GM23338 (cell line): ENCODE measurements at regions not wholly inside any gene's neighbourhood (a gene's known extent, or its start where the extent isn't known, plus 50 kb on each side); places are given as distances from the start of the nearest gene placed in this dataset.

Experiments
- ATAC-seq: fragments of 200-7000 bp; cut with Tn5 transposase; 3 replicates; pipeline ENCODE4 v1.9.1; 2020
- DNase-seq: peaks from one replicate; pipeline ENCODE4 v3.0.0-alpha.2; 2015; ENCODE audit warnings: low spot score
- H2AFZ ChIP-seq: fragments of 200-600 bp; sonication (generic); 2 replicates; pipeline ENCODE4 v1.8.0; 2016; ENCODE audit warnings: antibody characterized with exemption, mild to moderate bottlenecking, moderate library complexity
- H3F3A ChIP-seq: fragments of 200-600 bp; sonication (generic); replicated peaks from 2 replicates; pipeline ENCODE4 v1.8.0; 2017; ENCODE audit warnings: antibody characterized with exemption, mixed run types, low read depth
- H3K27ac ChIP-seq: fragments of 200-600 bp; sonication (generic); 2 replicates; pipeline ENCODE4 v1.6.1; 2016; ENCODE audit warnings: low read depth
- H3K27me3 ChIP-seq: fragments of 200-600 bp; sonication (generic); 2 replicates; pipeline ENCODE4 v1.8.0; 2016; ENCODE audit warnings: mild to moderate bottlenecking, mixed run types, moderate library complexity; ENCODE audit not compliant: insufficient read depth
- H3K36me3 ChIP-seq: fragments of 200-600 bp; sonication (generic); 2 replicates; pipeline ENCODE4 v1.8.0; 2016; ENCODE audit warnings: mild to moderate bottlenecking; ENCODE audit not compliant: insufficient read depth
- H3K4me1 ChIP-seq: fragments of 200-600 bp; sonication (generic); 2 replicates; pipeline ENCODE4 v1.8.0; 2016; ENCODE audit warnings: mild to moderate bottlenecking, moderate library complexity; ENCODE audit not compliant: insufficient read depth
- H3K4me2 ChIP-seq: fragments of 200-600 bp; sonication (generic); 2 replicates; pipeline ENCODE4 v1.7.1; 2017; ENCODE audit warnings: mixed run types
- H3K4me3 ChIP-seq: fragments of 200-600 bp; sonication (generic); 2 replicates; pipeline ENCODE4 v1.6.1; 2016; ENCODE audit warnings: mixed run types
- H3K79me2 ChIP-seq: fragments of 200-600 bp; sonication (generic); replicated peaks from 2 replicates; pipeline ENCODE4 v1.8.0; 2017; ENCODE audit warnings: mild to moderate bottlenecking; ENCODE audit not compliant: insufficient read depth
- H3K9me2 ChIP-seq: fragments of 200-600 bp; sonication (generic); 2 replicates; pipeline ENCODE4 v1.8.0; 2017; ENCODE audit not compliant: insufficient read depth
- H4K20me1 ChIP-seq: fragments of 200-600 bp; sonication (generic); replicated peaks from 2 replicates; pipeline ENCODE4 v1.8.0; 2017; ENCODE audit warnings: mild to moderate bottlenecking; ENCODE audit not compliant: insufficient read depth
- H3K27ac Mint-ChIP-seq: 2 replicates; pipeline ENCODE4 v1.8.0; 2020; ENCODE audit warnings: inconsistent platforms, mild to moderate bottlenecking, moderate library complexity, mixed read lengths
- H3K27me3 Mint-ChIP-seq: 3 replicates; pipeline ENCODE4 v1.8.0; 2022; ENCODE audit warnings: low read depth, mild to moderate bottlenecking, moderate library complexity, mixed read lengths, inconsistent platforms; ENCODE audit not compliant: insufficient read depth, poor library complexity
- H3K36me3 Mint-ChIP-seq: 3 replicates; pipeline ENCODE4 v1.8.0; 2021; ENCODE audit warnings: low read depth, mild to moderate bottlenecking, inconsistent platforms, moderate library complexity, mixed read lengths
- H3K4me1 Mint-ChIP-seq: 3 replicates; pipeline ENCODE4 v1.8.0; 2020; ENCODE audit warnings: mild to moderate bottlenecking, inconsistent platforms, mixed read lengths
- H3K4me3 Mint-ChIP-seq: 3 replicates; pipeline ENCODE4 v1.8.0; 2021; ENCODE audit warnings: moderate library complexity, mild to moderate bottlenecking, inconsistent platforms, mixed read lengths
- H3K9me3 Mint-ChIP-seq: 3 replicates; pipeline ENCODE4 v1.8.0; 2020; ENCODE audit warnings: moderate library complexity, mild to moderate bottlenecking, inconsistent platforms, mixed read lengths
- CREB1 ChIP-seq: fragments of 250-450 bp; sonication (Bioruptor Pico); IDR thresholded peaks from 2 replicates; pipeline ENCODE4 v1.5.0; 2020; ENCODE audit warnings: low read depth, mild to moderate bottlenecking, moderate library complexity
- EZH2 ChIP-seq: fragments of 200-600 bp; sonication (generic); IDR thresholded peaks from one replicate; pipeline ENCODE4 v1.8.0; 2017; ENCODE audit warnings: antibody characterized with exemption, mild to moderate bottlenecking, low read depth; ENCODE audit not compliant: unreplicated experiment
- EZH2phosphoT487 ChIP-seq: fragments of 200-600 bp; sonication (generic); IDR thresholded peaks from one replicate; pipeline ENCODE4 v1.8.1; 2018; ENCODE audit warnings: antibody characterized with exemption; ENCODE audit not compliant: unreplicated experiment
- JUNB ChIP-seq: IDR thresholded peaks from one replicate; pipeline ENCODE4 v1.6.1; 2016; ENCODE audit warnings: antibody characterized with exemption; ENCODE audit not compliant: unreplicated experiment
- NANOG ChIP-seq: IDR thresholded peaks from 2 replicates; pipeline ENCODE4 v1.6.1; 2016; ENCODE audit warnings: antibody characterized with exemption, borderline replicate concordance
- POLR2AphosphoS5 ChIP-seq: IDR thresholded peaks from 2 replicates; pipeline ENCODE4 v1.6.1; 2016; ENCODE audit warnings: antibody characterized with exemption, low read depth
- STAT1 ChIP-seq: IDR thresholded peaks from one replicate; pipeline ENCODE4 v1.6.1; 2016; ENCODE audit warnings: antibody characterized with exemption; ENCODE audit not compliant: unreplicated experiment
- ZNF114 ChIP-seq: fragments of 250-450 bp; sonication (Bioruptor Pico); IDR thresholded peaks from 2 replicates; pipeline ENCODE4 v1.5.0; 2020; ENCODE audit warnings: mild to moderate bottlenecking, moderate library complexity
- ZNF331 ChIP-seq: fragments of 250-450 bp; sonication (Bioruptor Pico); IDR thresholded peaks from 2 replicates; pipeline ENCODE4 v1.5.0; 2020; ENCODE audit warnings: low read depth, mild to moderate bottlenecking, moderate library complexity
- TF ChIP-seq, protein P1 (sequence below): IDR thresholded peaks from 2 replicates; pipeline ENCODE4 v1.6.1; 2016; ENCODE audit warnings: antibody characterized with exemption
- TF ChIP-seq, protein P2 (sequence below): fragments of 250-450 bp; sonication (Bioruptor Pico); IDR thresholded peaks from 2 replicates; pipeline ENCODE4 v1.5.0; 2020; ENCODE audit warnings: mild to moderate bottlenecking, moderate library complexity
- TF ChIP-seq, protein P3 (sequence below), 2 experiments: fragments of 200-600 bp in 1 of 2; sonication (generic) in 1 of 2; conservative IDR thresholded peaks; 2 replicates each; pipeline versions ENCODE4 v1.5.1 to v1.6.1; 2016 to 2017; ENCODE audit warnings: antibody characterized with exemption in 2 of 2, low read depth in 2 of 2, mild to moderate bottlenecking in 2 of 2, moderate library complexity in 1 of 2
- TF ChIP-seq, protein P4 (sequence below): IDR thresholded peaks from one replicate; pipeline ENCODE4 v1.6.1; 2018; ENCODE audit warnings: antibody characterized with exemption; ENCODE audit not compliant: unreplicated experiment

DNA sequence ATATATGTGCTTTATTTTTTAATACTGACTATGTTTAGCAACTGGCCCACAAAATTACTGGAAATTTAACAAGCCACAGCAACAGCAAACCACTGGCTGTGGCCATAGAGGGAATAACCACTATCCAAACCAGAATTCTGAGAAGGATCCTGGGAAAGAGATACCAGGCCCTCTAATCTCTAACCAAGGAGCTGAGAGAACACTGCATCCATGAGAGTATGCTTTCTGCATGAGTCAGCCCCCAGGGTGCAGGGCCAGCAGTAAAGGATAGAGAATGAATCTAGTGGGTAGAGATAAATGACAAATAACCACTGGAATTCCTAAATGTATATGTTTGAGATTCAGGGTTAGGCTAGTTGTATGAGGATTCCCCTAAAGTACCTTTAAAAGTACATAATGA lies 221.8 kb downstream of the KIT start:
- Mint-ChIP-seq H3K4me3 (no peak overlapping the region), H3K4me1 (peaks cover 5% of the 10 kb centered on the region; the same call in 2 of the 3 replicates), H3K9me3 (no peaks in the 10 kb centered on the region), H3K36me3 (no peaks in the 10 kb centered on the region), H3K27ac (no peak overlapping the region), H3K27me3 (peaks cover 1% of the 10 kb centered on the region)
- H3K27ac ChIP-seq = no peak overlapping the region
- no peaks in the 10 kb centered on the region for H3K4me1 ChIP-seq
- H3K36me3 ChIP-seq = no peaks in the 10 kb centered on the region
- no peaks in the 10 kb centered on the region for H3K27me3 ChIP-seq
- H3K4me3 ChIP-seq = no peak overlapping the region
- peaks cover 3% of the 10 kb centered on the region; the same call in 1 of the 2 replicates for H3K9me2 ChIP-seq
- H3K4me2 ChIP-seq = no peak overlapping the region
- TF ChIP-seq, protein P1, sequence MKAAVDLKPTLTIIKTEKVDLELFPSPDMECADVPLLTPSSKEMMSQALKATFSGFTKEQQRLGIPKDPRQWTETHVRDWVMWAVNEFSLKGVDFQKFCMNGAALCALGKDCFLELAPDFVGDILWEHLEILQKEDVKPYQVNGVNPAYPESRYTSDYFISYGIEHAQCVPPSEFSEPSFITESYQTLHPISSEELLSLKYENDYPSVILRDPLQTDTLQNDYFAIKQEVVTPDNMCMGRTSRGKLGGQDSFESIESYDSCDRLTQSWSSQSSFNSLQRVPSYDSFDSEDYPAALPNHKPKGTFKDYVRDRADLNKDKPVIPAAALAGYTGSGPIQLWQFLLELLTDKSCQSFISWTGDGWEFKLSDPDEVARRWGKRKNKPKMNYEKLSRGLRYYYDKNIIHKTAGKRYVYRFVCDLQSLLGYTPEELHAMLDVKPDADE = no peak
- TF ChIP-seq, protein P2, sequence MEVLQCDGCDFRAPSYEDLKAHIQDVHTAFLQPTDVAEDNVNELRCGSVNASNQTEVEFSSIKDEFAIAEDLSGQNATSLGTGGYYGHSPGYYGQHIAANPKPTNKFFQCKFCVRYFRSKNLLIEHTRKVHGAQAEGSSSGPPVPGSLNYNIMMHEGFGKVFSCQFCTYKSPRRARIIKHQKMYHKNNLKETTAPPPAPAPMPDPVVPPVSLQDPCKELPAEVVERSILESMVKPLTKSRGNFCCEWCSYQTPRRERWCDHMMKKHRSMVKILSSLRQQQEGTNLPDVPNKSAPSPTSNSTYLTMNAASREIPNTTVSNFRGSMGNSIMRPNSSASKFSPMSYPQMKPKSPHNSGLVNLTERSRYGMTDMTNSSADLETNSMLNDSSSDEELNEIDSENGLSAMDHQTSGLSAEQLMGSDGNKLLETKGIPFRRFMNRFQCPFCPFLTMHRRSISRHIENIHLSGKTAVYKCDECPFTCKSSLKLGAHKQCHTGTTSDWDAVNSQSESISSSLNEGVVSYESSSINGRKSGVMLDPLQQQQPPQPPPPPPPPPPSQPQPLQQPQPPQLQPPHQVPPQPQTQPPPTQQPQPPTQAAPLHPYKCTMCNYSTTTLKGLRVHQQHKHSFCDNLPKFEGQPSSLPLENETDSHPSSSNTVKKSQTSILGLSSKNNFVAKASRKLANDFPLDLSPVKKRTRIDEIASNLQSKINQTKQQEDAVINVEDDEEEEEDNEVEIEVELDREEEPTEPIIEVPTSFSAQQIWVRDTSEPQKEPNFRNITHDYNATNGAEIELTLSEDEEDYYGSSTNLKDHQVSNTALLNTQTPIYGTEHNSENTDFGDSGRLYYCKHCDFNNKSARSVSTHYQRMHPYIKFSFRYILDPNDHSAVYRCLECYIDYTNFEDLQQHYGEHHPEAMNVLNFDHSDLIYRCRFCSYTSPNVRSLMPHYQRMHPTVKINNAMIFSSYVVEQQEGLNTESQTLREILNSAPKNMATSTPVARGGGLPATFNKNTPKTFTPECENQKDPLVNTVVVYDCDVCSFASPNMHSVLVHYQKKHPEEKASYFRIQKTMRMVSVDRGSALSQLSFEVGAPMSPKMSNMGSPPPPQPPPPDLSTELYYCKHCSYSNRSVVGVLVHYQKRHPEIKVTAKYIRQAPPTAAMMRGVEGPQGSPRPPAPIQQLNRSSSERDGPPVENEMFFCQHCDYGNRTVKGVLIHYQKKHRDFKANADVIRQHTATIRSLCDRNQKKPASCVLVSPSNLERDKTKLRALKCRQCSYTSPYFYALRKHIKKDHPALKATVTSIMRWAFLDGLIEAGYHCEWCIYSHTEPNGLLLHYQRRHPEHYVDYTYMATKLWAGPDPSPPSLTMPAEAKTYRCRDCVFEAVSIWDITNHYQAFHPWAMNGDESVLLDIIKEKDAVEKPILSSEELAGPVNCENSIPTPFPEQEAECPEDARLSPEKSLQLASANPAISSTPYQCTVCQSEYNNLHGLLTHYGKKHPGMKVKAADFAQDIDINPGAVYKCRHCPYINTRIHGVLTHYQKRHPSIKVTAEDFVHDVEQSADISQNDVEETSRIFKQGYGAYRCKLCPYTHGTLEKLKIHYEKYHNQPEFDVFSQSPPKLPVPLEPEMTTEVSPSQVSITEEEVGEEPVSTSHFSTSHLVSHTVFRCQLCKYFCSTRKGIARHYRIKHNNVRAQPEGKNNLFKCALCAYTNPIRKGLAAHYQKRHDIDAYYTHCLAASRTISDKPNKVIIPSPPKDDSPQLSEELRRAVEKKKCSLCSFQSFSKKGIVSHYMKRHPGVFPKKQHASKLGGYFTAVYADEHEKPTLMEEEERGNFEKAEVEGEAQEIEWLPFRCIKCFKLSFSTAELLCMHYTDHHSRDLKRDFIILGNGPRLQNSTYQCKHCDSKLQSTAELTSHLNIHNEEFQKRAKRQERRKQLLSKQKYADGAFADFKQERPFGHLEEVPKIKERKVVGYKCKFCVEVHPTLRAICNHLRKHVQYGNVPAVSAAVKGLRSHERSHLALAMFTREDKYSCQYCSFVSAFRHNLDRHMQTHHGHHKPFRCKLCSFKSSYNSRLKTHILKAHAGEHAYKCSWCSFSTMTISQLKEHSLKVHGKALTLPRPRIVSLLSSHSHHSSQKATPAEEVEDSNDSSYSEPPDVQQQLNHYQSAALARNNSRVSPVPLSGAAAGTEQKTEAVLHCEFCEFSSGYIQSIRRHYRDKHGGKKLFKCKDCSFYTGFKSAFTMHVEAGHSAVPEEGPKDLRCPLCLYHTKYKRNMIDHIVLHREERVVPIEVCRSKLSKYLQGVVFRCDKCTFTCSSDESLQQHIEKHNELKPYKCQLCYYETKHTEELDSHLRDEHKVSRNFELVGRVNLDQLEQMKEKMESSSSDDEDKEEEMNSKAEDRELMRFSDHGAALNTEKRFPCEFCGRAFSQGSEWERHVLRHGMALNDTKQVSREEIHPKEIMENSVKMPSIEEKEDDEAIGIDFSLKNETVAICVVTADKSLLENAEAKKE (CRISPR knock-in tag) = no peak
- TF ChIP-seq ZNF114 (CRISPR knock-in tag) (no peak), EZH2 (no peak), CREB1 (CRISPR knock-in tag) (no peak), NANOG (no peak), JUNB (no peak), POLR2AphosphoS5 (no peak), EZH2phosphoT487 (no peak), STAT1 (no peak), ZNF331 (CRISPR knock-in tag) (no peak)
- TF ChIP-seq, protein P3, sequence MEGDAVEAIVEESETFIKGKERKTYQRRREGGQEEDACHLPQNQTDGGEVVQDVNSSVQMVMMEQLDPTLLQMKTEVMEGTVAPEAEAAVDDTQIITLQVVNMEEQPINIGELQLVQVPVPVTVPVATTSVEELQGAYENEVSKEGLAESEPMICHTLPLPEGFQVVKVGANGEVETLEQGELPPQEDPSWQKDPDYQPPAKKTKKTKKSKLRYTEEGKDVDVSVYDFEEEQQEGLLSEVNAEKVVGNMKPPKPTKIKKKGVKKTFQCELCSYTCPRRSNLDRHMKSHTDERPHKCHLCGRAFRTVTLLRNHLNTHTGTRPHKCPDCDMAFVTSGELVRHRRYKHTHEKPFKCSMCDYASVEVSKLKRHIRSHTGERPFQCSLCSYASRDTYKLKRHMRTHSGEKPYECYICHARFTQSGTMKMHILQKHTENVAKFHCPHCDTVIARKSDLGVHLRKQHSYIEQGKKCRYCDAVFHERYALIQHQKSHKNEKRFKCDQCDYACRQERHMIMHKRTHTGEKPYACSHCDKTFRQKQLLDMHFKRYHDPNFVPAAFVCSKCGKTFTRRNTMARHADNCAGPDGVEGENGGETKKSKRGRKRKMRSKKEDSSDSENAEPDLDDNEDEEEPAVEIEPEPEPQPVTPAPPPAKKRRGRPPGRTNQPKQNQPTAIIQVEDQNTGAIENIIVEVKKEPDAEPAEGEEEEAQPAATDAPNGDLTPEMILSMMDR (conservative IDR thresholded peaks at IDR 0.05; ENCODE audit: low read depth in 2 of 2) = no peak
- TF ChIP-seq, protein P4, sequence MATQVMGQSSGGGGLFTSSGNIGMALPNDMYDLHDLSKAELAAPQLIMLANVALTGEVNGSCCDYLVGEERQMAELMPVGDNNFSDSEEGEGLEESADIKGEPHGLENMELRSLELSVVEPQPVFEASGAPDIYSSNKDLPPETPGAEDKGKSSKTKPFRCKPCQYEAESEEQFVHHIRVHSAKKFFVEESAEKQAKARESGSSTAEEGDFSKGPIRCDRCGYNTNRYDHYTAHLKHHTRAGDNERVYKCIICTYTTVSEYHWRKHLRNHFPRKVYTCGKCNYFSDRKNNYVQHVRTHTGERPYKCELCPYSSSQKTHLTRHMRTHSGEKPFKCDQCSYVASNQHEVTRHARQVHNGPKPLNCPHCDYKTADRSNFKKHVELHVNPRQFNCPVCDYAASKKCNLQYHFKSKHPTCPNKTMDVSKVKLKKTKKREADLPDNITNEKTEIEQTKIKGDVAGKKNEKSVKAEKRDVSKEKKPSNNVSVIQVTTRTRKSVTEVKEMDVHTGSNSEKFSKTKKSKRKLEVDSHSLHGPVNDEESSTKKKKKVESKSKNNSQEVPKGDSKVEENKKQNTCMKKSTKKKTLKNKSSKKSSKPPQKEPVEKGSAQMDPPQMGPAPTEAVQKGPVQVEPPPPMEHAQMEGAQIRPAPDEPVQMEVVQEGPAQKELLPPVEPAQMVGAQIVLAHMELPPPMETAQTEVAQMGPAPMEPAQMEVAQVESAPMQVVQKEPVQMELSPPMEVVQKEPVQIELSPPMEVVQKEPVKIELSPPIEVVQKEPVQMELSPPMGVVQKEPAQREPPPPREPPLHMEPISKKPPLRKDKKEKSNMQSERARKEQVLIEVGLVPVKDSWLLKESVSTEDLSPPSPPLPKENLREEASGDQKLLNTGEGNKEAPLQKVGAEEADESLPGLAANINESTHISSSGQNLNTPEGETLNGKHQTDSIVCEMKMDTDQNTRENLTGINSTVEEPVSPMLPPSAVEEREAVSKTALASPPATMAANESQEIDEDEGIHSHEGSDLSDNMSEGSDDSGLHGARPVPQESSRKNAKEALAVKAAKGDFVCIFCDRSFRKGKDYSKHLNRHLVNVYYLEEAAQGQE = no peak
- H3F3A ChIP-seq = no peaks in the 10 kb centered on the region
- DNase-seq (no peak), ATAC-seq (no peak)
- H3K79me2 ChIP-seq = no peaks in the 10 kb centered on the region
- H2AFZ ChIP-seq = no peak overlapping the region
- no peaks in the 10 kb centered on the region for H4K20me1 ChIP-seq
